ENCODE measurements at regions not wholly inside any gene's neighbourhood (a gene's known extent, or its start where the extent isn't known, plus 50 kb on each side); places are given as distances from the start of the nearest gene placed in this dataset.

- Histone ChIP-seq H3K4me1 (ENCODE audit: control insufficient read depth, low read depth, low read length) (no peaks in the 10 kb centered on the region), H2BK15ac (replicated peaks; ENCODE audit: low read depth) (no peak overlapping the region), H3K36me3 (ENCODE audit: control insufficient read depth, insufficient read depth, low read length) (no peaks in the 10 kb centered on the region), H3K56ac (ENCODE audit: low read length) (no peak overlapping the region), H4K5ac (ENCODE audit: low read length) (no peak overlapping the region), H4K8ac (ENCODE audit: low read depth, low read length) (no peak overlapping the region), H2BK5ac (ENCODE audit: low read length) (no peak overlapping the region), H2AK5ac (ENCODE audit: low read length) (no peak overlapping the region), H3K79me2 (ENCODE audit: control insufficient read depth, insufficient read depth, low read length) (no peaks in the 10 kb centered on the region), H3K4ac (ENCODE audit: low read depth, low read length) (no peak overlapping the region), H3K23ac (ENCODE audit: low read length) (no peak overlapping the region), H3K79me1 (ENCODE audit: low read length) (no peaks in the 10 kb centered on the region), H3K4me2 (ENCODE audit: low read length) (no peak overlapping the region), H3K9ac (ENCODE audit: low read length) (no peak overlapping the region), H3K27ac (ENCODE audit: low read depth, low read length) (no peak overlapping the region), H2BK120ac (ENCODE audit: low read depth, low read length) (no peak overlapping the region), H3K18ac (ENCODE audit: low read length) (no peak overlapping the region), H3K27me3 (ENCODE audit: insufficient read depth, low read length, poor library complexity) (no peaks in the 10 kb centered on the region), H3K4me3 (ENCODE audit: low read length) (no peak overlapping the region)
- no CpG with 5 or more reads among the region's 5 CpGs for WGBS (ENCODE audit: extremely low coverage, insufficient coverage, low lambda C conversion rate)
- no peak for DNase-seq
These were observed 84.7 kb upstream of the MDM1 start for GRCh38 chr12:68416826-68417225.

- Histone ChIP-seq H3K4ac (ENCODE audit: low read depth, low read length) (no peak overlapping the region), H3K27me3 (ENCODE audit: insufficient read depth, low read length, poor library complexity) (no peaks in the 10 kb centered on the region), H3K79me1 (ENCODE audit: low read length) (no peaks in the 10 kb centered on the region), H2BK15ac (replicated peaks; ENCODE audit: low read depth) (no peak overlapping the region), H4K5ac (ENCODE audit: low read length) (no peak overlapping the region), H3K23ac (ENCODE audit: low read length) (no peak overlapping the region), H2AK5ac (ENCODE audit: low read length) (no peak overlapping the region), H2BK120ac (ENCODE audit: low read depth, low read length) (no peak overlapping the region), H2BK5ac (ENCODE audit: low read length) (no peak overlapping the region), H3K56ac (ENCODE audit: low read length) (no peak overlapping the region), H3K4me1 (ENCODE audit: control insufficient read depth, low read depth, low read length) (no peaks in the 10 kb centered on the region), H3K79me2 (ENCODE audit: control insufficient read depth, insufficient read depth, low read length) (no peaks in the 10 kb centered on the region), H3K18ac (ENCODE audit: low read length) (no peak overlapping the region), H3K9ac (ENCODE audit: low read length) (no peak overlapping the region), H4K8ac (ENCODE audit: low read depth, low read length) (no peak overlapping the region), H3K36me3 (ENCODE audit: control insufficient read depth, insufficient read depth, low read length) (no peaks in the 10 kb centered on the region), H3K27ac (ENCODE audit: low read depth, low read length) (no peak overlapping the region), H3K4me2 (ENCODE audit: low read length) (no peak overlapping the region), H3K4me3 (ENCODE audit: low read length) (no peak overlapping the region)
- no peak for DNase-seq
These were observed 85.9 kb upstream of the MDM1 start for GRCh38 chr12:68418137-68418460.

GRCh38 chr12:68420225-68421010 is 88.3 kb upstream of the MDM1 start:
- Histone ChIP-seq H4K8ac (ENCODE audit: low read depth, low read length) (no peak overlapping the region), H3K56ac (ENCODE audit: low read length) (no peak overlapping the region), H3K4me2 (ENCODE audit: low read length) (no peak overlapping the region), H3K27me3 (ENCODE audit: insufficient read depth, low read length, poor library complexity) (no peaks in the 10 kb centered on the region), H3K79me1 (ENCODE audit: low read length) (no peaks in the 10 kb centered on the region), H2AK5ac (ENCODE audit: low read length) (no peak overlapping the region), H3K9ac (ENCODE audit: low read length) (no peak overlapping the region), H2BK120ac (ENCODE audit: low read depth, low read length) (no peak overlapping the region), H2BK5ac (ENCODE audit: low read length) (no peak overlapping the region), H3K4me1 (ENCODE audit: control insufficient read depth, low read depth, low read length) (no peaks in the 10 kb centered on the region), H2BK15ac (replicated peaks; ENCODE audit: low read depth) (no peak overlapping the region), H3K23ac (ENCODE audit: low read length) (no peak overlapping the region), H3K27ac (ENCODE audit: low read depth, low read length) (no peak overlapping the region), H3K4me3 (ENCODE audit: low read length) (no peak overlapping the region), H3K79me2 (ENCODE audit: control insufficient read depth, insufficient read depth, low read length) (no peaks in the 10 kb centered on the region), H3K36me3 (ENCODE audit: control insufficient read depth, insufficient read depth, low read length) (no peaks in the 10 kb centered on the region), H4K5ac (ENCODE audit: low read length) (no peak overlapping the region), H3K18ac (ENCODE audit: low read length) (no peak overlapping the region), H3K4ac (ENCODE audit: low read depth, low read length) (no peak overlapping the region)
- DNase-seq: no peak
- no CpG with 5 or more reads among the region's 11 CpGs for WGBS (ENCODE audit: extremely low coverage, insufficient coverage, low lambda C conversion rate)

- H3K56ac ChIP-seq (ENCODE audit: low read length): no peak overlapping the region
- H3K36me3 ChIP-seq (ENCODE audit: control insufficient read depth, insufficient read depth, low read length): no peaks in the 10 kb centered on the region
- H4K8ac ChIP-seq (ENCODE audit: low read depth, low read length): no peak overlapping the region
- no peaks in the 10 kb centered on the region for H3K79me2 ChIP-seq (ENCODE audit: control insufficient read depth, insufficient read depth, low read length)
- H3K27me3 ChIP-seq (ENCODE audit: insufficient read depth, low read length, poor library complexity): no peaks in the 10 kb centered on the region
- H2BK120ac ChIP-seq (ENCODE audit: low read depth, low read length): no peak overlapping the region
- no peak overlapping the region for H3K27ac ChIP-seq (ENCODE audit: low read depth, low read length)
- no peak overlapping the region for H2AK5ac ChIP-seq (ENCODE audit: low read length)
- no peak overlapping the region for H2BK15ac ChIP-seq (replicated peaks; ENCODE audit: low read depth)
- H3K18ac ChIP-seq (ENCODE audit: low read length): no peak overlapping the region
- DNase-seq: no peak
- H3K79me1 ChIP-seq (ENCODE audit: low read length): no peaks in the 10 kb centered on the region
- H3K4me2 ChIP-seq (ENCODE audit: low read length): no peak overlapping the region
- no peaks in the 10 kb centered on the region for H3K4me1 ChIP-seq (ENCODE audit: control insufficient read depth, low read depth, low read length)
- H3K4ac ChIP-seq (ENCODE audit: low read depth, low read length): no peak overlapping the region
- H3K23ac ChIP-seq (ENCODE audit: low read length): no peak overlapping the region
- no peak overlapping the region for H3K4me3 ChIP-seq (ENCODE audit: low read length)
- no peak overlapping the region for H4K5ac ChIP-seq (ENCODE audit: low read length)
- H3K9ac ChIP-seq (ENCODE audit: low read length): no peak overlapping the region
- WGBS (ENCODE audit: extremely low coverage, insufficient coverage, low lambda C conversion rate): no CpG with 5 or more reads among the region's 3 CpGs
- no peak overlapping the region for H2BK5ac ChIP-seq (ENCODE audit: low read length)
These were observed 90.0 kb upstream of the MDM1 start for GRCh38 chr12:68422159-68422558.

DNA sequence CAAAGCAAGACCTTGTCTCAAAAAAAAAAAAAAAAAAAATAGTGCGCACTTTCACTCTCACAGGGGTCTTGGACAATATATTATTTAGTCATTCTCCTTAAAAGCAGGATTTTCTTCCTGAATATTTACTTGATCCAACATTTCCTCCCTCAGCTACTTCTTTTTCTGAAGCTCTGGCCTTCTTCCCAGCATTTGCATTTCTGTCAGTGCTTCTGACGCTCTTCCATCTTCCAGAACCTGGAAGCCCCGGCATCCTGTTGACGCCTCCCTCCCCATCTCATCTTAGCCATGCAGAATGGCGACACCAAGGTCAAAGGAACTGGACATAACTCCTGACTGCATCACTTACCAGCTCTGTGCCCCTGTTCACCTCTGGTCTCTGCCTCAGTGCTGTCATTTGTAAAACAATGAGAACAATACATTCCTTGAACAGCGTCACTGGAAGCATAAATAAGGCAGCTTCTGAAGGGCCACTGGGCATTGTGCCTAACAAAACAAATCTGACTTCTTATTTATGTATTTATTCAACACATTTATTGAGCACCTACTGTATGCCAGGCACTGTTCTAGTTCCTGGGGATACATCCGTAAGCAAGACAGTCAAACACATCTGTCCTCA is 90.9 kb upstream of the MDM1 start:
- Histone ChIP-seq H4K8ac (ENCODE audit: low read depth, low read length) (no peak overlapping the region), H3K79me2 (ENCODE audit: control insufficient read depth, insufficient read depth, low read length) (no peaks in the 10 kb centered on the region), H3K18ac (ENCODE audit: low read length) (no peak overlapping the region), H3K4me2 (ENCODE audit: low read length) (no peak overlapping the region), H3K4me1 (ENCODE audit: control insufficient read depth, low read depth, low read length) (no peaks in the 10 kb centered on the region), H3K4ac (ENCODE audit: low read depth, low read length) (no peak overlapping the region), H3K27ac (ENCODE audit: low read depth, low read length) (no peak overlapping the region), H3K9ac (ENCODE audit: low read length) (no peak overlapping the region), H3K23ac (ENCODE audit: low read length) (no peak overlapping the region), H2BK15ac (replicated peaks; ENCODE audit: low read depth) (no peak overlapping the region), H3K79me1 (ENCODE audit: low read length) (no peaks in the 10 kb centered on the region), H3K56ac (ENCODE audit: low read length) (no peak overlapping the region), H2BK120ac (ENCODE audit: low read depth, low read length) (no peak overlapping the region), H3K36me3 (ENCODE audit: control insufficient read depth, insufficient read depth, low read length) (no peaks in the 10 kb centered on the region), H3K4me3 (ENCODE audit: low read length) (no peak overlapping the region), H2AK5ac (ENCODE audit: low read length) (no peak overlapping the region), H3K27me3 (ENCODE audit: insufficient read depth, low read length, poor library complexity) (no peaks in the 10 kb centered on the region), H4K5ac (ENCODE audit: low read length) (no peak overlapping the region), H2BK5ac (ENCODE audit: low read length) (no peak overlapping the region)
- no peak for DNase-seq
- WGBS (ENCODE audit: extremely low coverage, insufficient coverage, low lambda C conversion rate): no CpG with 5 or more reads among the region's 7 CpGs

- H3K4ac ChIP-seq (ENCODE audit: low read depth, low read length): no peak overlapping the region
- H3K23ac ChIP-seq (ENCODE audit: low read length): no peak overlapping the region
- no peak overlapping the region for H4K8ac ChIP-seq (ENCODE audit: low read depth, low read length)
- no peak overlapping the region for H3K56ac ChIP-seq (ENCODE audit: low read length)
- no peak overlapping the region for H2BK5ac ChIP-seq (ENCODE audit: low read length)
- no peak overlapping the region for H2BK120ac ChIP-seq (ENCODE audit: low read depth, low read length)
- no peaks in the 10 kb centered on the region for H3K4me1 ChIP-seq (ENCODE audit: control insufficient read depth, low read depth, low read length)
- H3K18ac ChIP-seq (ENCODE audit: low read length): no peak overlapping the region
- no peak overlapping the region for H3K4me3 ChIP-seq (ENCODE audit: low read length)
- no peaks in the 10 kb centered on the region for H3K27me3 ChIP-seq (ENCODE audit: insufficient read depth, low read length, poor library complexity)
- H3K4me2 ChIP-seq (ENCODE audit: low read length): no peak overlapping the region
- H2BK15ac ChIP-seq (replicated peaks; ENCODE audit: low read depth): no peak overlapping the region
- no peak overlapping the region for H3K9ac ChIP-seq (ENCODE audit: low read length)
- H3K36me3 ChIP-seq (ENCODE audit: control insufficient read depth, insufficient read depth, low read length): no peaks in the 10 kb centered on the region
- no peaks in the 10 kb centered on the region for H3K79me1 ChIP-seq (ENCODE audit: low read length)
- H3K79me2 ChIP-seq (ENCODE audit: control insufficient read depth, insufficient read depth, low read length): no peaks in the 10 kb centered on the region
- no peak for DNase-seq
- no peak overlapping the region for H2AK5ac ChIP-seq (ENCODE audit: low read length)
- H3K27ac ChIP-seq (ENCODE audit: low read depth, low read length): no peak overlapping the region
- no peak overlapping the region for H4K5ac ChIP-seq (ENCODE audit: low read length)
- WGBS (ENCODE audit: extremely low coverage, insufficient coverage, low lambda C conversion rate): no CpG with 5 or more reads among the region's 2 CpGs
These were observed 93.8 kb upstream of the MDM1 start for GRCh38 chr12:68425998-68426397.

Data from mesendoderm (in vitro differentiated cells).